Loucy (cell line): ENCODE measurements at regions not wholly inside any gene's neighbourhood (a gene's known extent, or its start where the extent isn't known, plus 50 kb on each side); places are given as distances from the start of the nearest gene placed in this dataset.

ENCODE experiments used
- H2AFZ ChIP-seq: fragments of 200-600 bp; sonication (generic); 2 replicates; pipeline ENCODE4 v1.6.0; 2016; ENCODE audit warnings: antibody characterized with exemption, mild to moderate bottlenecking, low read length, moderate library complexity
- H3F3A ChIP-seq: fragments of 200-600 bp; 2 replicates; pipeline ENCODE4 v1.6.0; 2016; ENCODE audit warnings: antibody characterized with exemption, low read depth, mild to moderate bottlenecking
- H3K27me3 ChIP-seq: fragments of 200-600 bp; sonication (generic); 2 replicates; pipeline ENCODE4 v1.6.1; 2014; ENCODE audit warnings: low read length, mild to moderate bottlenecking; ENCODE audit not compliant: insufficient read depth, poor library complexity, severe bottlenecking
- H3K36me3 ChIP-seq: fragments of 200-600 bp; sonication (generic); 2 replicates; pipeline ENCODE4 v1.6.1; 2016; ENCODE audit warnings: low read length; ENCODE audit not compliant: insufficient read depth
- H3K4me1 ChIP-seq: fragments of 200-600 bp; sonication (generic); 2 replicates; pipeline ENCODE4 v1.5.1; 2014; ENCODE audit warnings: low read length, mild to moderate bottlenecking; ENCODE audit not compliant: insufficient read depth, poor library complexity, severe bottlenecking
- H3K4me2 ChIP-seq: fragments of 200-600 bp; sonication (generic); 2 replicates; pipeline ENCODE4 v1.6.0; 2014; ENCODE audit warnings: antibody characterized with exemption, low read length, low read depth, mild to moderate bottlenecking; ENCODE audit not compliant: poor library complexity, severe bottlenecking
- H3K4me3 ChIP-seq: fragments of 200-600 bp; sonication (generic); 2 replicates; pipeline ENCODE4 v1.5.1; 2014; ENCODE audit warnings: low read length, mild to moderate bottlenecking, mixed read lengths; ENCODE audit not compliant: poor library complexity, severe bottlenecking
- H3K79me2 ChIP-seq: fragments of 200-600 bp; sonication (generic); 2 replicates; pipeline ENCODE4 v1.6.1; 2014; ENCODE audit warnings: low read length; ENCODE audit not compliant: insufficient read depth
- H3K9ac ChIP-seq: fragments of 200-600 bp; sonication (generic); 2 replicates; pipeline ENCODE4 v1.6.0; 2014; ENCODE audit warnings: mild to moderate bottlenecking, low read depth, low read length, moderate library complexity; ENCODE audit not compliant: poor library complexity, severe bottlenecking
- H3K9me2 ChIP-seq: fragments of 200-600 bp; sonication (generic); replicated peaks from 2 replicates; pipeline ENCODE4 v1.6.1; 2016; ENCODE audit warnings: low read depth, low read length, mixed read lengths
- H3K9me3 ChIP-seq: fragments of 200-600 bp; sonication (generic); 2 replicates; pipeline ENCODE4 v1.6.1; 2014; ENCODE audit warnings: mild to moderate bottlenecking, antibody characterized with exemption, low read length, low read depth; ENCODE audit not compliant: insufficient read depth
- H4K20me1 ChIP-seq: fragments of 200-600 bp; sonication (generic); 2 replicates; pipeline ENCODE4 v1.6.0; 2014; ENCODE audit warnings: antibody characterized with exemption, low read length, mild to moderate bottlenecking; ENCODE audit not compliant: insufficient read depth, poor library complexity, severe bottlenecking
- EZH2phosphoT487 ChIP-seq: fragments of 200-600 bp; IDR thresholded peaks from 2 replicates; pipeline ENCODE4 v1.6.1; 2018; ENCODE audit warnings: antibody characterized with exemption, mild to moderate bottlenecking, moderate library complexity, borderline replicate concordance
- TF ChIP-seq, protein P1 (sequence below): fragments of 200-600 bp; sonication (generic); conservative IDR thresholded peaks from 2 replicates; pipeline ENCODE4 v1.5.1; 2014; ENCODE audit warnings: mild to moderate bottlenecking, antibody characterized with exemption, low read length

DNA sequence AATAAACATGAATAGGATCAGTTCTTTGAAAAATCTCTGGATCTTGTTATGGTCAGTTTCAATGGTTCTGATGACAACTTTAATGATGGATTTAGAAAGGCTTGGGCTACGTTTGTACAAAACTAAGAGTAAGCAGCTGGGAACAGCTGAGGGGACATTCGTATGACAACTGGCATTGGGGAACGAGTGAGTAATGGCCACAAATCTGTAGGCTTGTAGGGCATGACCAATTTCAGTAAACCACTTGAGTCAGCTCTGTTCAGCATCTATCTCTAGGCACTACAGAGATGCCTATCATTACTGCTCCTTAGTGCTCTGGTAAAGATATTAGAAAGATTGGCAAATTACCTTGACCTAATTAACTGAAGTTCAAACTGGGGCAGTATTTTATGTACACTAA lies 1375.6 kb downstream of the EPHA7 start:
- H3K79me2 ChIP-seq, result no peaks in the 10 kb centered on the region

DNA sequence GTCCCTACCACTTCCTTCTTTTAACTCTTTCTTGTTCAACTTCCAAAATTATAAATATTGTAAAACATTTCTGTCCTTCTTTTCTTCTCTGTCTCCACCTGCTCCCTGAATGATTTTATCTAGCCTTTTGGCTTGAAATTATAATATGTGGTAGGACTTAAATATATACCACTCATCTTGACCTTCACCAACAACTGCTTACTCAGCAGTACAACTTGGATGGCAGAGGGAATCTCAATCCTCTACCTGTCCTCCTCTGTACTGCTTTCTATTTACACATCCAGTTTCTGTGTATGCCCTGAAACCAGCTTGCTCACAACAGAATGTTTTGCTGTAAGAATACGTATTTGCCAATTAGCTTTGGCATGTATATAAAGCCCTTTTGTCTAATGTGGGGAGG lies 1392.5 kb downstream of the EPHA7 start:
- H3K79me2 ChIP-seq, result no peaks in the 10 kb centered on the region
- no peaks in the 10 kb centered on the region for H3F3A ChIP-seq
- no peaks in the 10 kb centered on the region for H3K36me3 ChIP-seq
- no peaks in the 10 kb centered on the region for H4K20me1 ChIP-seq
- no peaks in the 10 kb centered on the region for H3K9me2 ChIP-seq
- H3K9ac ChIP-seq, result no peak overlapping the region
- H2AFZ ChIP-seq, result no peak overlapping the region
- H3K9me3 ChIP-seq, result peaks cover 3% of the 10 kb centered on the region; the same call in 1 of the 2 replicates
- no peak overlapping the region for H3K4me2 ChIP-seq
- H3K4me3 ChIP-seq, result no peak overlapping the region
- H3K4me1 ChIP-seq, result no peaks in the 10 kb centered on the region
- no peak for TF ChIP-seq EZH2phosphoT487
- TF ChIP-seq, protein P1, sequence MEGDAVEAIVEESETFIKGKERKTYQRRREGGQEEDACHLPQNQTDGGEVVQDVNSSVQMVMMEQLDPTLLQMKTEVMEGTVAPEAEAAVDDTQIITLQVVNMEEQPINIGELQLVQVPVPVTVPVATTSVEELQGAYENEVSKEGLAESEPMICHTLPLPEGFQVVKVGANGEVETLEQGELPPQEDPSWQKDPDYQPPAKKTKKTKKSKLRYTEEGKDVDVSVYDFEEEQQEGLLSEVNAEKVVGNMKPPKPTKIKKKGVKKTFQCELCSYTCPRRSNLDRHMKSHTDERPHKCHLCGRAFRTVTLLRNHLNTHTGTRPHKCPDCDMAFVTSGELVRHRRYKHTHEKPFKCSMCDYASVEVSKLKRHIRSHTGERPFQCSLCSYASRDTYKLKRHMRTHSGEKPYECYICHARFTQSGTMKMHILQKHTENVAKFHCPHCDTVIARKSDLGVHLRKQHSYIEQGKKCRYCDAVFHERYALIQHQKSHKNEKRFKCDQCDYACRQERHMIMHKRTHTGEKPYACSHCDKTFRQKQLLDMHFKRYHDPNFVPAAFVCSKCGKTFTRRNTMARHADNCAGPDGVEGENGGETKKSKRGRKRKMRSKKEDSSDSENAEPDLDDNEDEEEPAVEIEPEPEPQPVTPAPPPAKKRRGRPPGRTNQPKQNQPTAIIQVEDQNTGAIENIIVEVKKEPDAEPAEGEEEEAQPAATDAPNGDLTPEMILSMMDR, result no peak
- H3K27me3 ChIP-seq, result no peaks in the 10 kb centered on the region

More for the DNA sequence above, 1375.6 kb downstream of the EPHA7 start:
- no peaks in the 10 kb centered on the region for H3K27me3 ChIP-seq
- H3K9me3 ChIP-seq, result no peaks in the 10 kb centered on the region
- no peak overlapping the region for H3K9ac ChIP-seq
- no peaks in the 10 kb centered on the region for H3K9me2 ChIP-seq
- H2AFZ ChIP-seq, result no peak overlapping the region
- TF ChIP-seq EZH2phosphoT487, result no peak
- TF ChIP-seq, protein P1, result no peak
- no peaks in the 10 kb centered on the region for H3F3A ChIP-seq
- H3K4me2 ChIP-seq, result no peak overlapping the region
- H3K4me1 ChIP-seq, result no peaks in the 10 kb centered on the region
- no peaks in the 10 kb centered on the region for H3K36me3 ChIP-seq
- no peaks in the 10 kb centered on the region for H4K20me1 ChIP-seq
- H3K4me3 ChIP-seq, result no peak overlapping the region

DNA sequence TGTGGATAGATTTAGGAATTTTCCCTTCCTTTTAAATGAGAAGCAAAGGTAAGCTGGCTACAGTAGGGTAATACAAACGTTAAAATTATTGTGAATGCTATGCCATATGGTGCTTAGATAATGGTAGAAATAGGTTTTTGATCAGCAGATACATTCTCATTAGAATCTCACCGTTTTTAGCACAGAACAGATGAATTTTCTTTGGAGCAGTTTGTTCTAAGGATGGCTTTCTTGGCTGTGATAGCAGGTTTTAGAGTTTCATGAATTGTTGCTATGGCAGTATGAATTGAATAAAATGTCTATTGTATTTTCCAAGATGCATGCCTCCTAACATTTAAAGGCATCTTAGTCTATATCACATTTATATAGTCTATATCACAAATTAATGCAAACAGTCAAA lies 1394.5 kb downstream of the EPHA7 start:
- Histone ChIP-seq H3K79me2 (no peaks in the 10 kb centered on the region), H3K9me2 (no peaks in the 10 kb centered on the region), H3K4me2 (no peak overlapping the region), H3K4me3 (no peak overlapping the region), H2AFZ (no peak overlapping the region), H3K9me3 (peaks cover 3% of the 10 kb centered on the region; the same call in 1 of the 2 replicates), H3F3A (no peaks in the 10 kb centered on the region), H4K20me1 (no peaks in the 10 kb centered on the region), H3K36me3 (no peaks in the 10 kb centered on the region), H3K4me1 (no peaks in the 10 kb centered on the region), H3K9ac (no peak overlapping the region), H3K27me3 (no peaks in the 10 kb centered on the region)
- TF ChIP-seq, protein P1, result no peak
- TF ChIP-seq EZH2phosphoT487, result no peak
